ENCODE measurements at regions not wholly inside any gene's neighbourhood (a gene's known extent, or its start where the extent isn't known, plus 50 kb on each side); places are given as distances from the start of the nearest gene placed in this dataset.

GRCh38 chr3:14312375-14312774 is 90.0 kb upstream of the SLC6A6 start:
- no peaks in the 10 kb centered on the region for H3K27me3 ChIP-seq
- DNase-seq = no peak
- H3K36me3 ChIP-seq (replicated peaks in 1 of 2) = no peaks in the 10 kb centered on the region
- no peaks in the 10 kb centered on the region for H3K9me3 ChIP-seq (replicated peaks in 1 of 3)
- WGBS, 4 donors = 74 to 89% (median 81%) methylated on average over 10 of the region's 10 CpGs
- no peak overlapping the region for H3K4me3 ChIP-seq
- no peaks in the 10 kb centered on the region for H3K4me1 ChIP-seq (replicated peaks in 1 of 2)
- no peak overlapping the region for H3K27ac ChIP-seq
- intact Hi-C loops (cut with DNase I) = no loop called here
- TF ChIP-seq CTCF (IDR thresholded peaks at IDR 0.05) (no peak), POLR2A (IDR thresholded peaks at IDR 0.05) (no peak)

GRCh38 chr3:14317057-14317553 is 85.3 kb upstream of the SLC6A6 start:
- H3K36me3 ChIP-seq (replicated peaks in 1 of 2) = no peaks in the 10 kb centered on the region
- H3K27me3 ChIP-seq = no peaks in the 10 kb centered on the region
- intact Hi-C loops (cut with DNase I) = no loop called here
- H3K4me1 ChIP-seq (replicated peaks in 1 of 2) = no peaks in the 10 kb centered on the region
- no peak overlapping the region for H3K4me3 ChIP-seq
- 77 to 85% (median 82%) methylated on average over 2 to 6 of the region's 6 CpGs for WGBS, 4 donors
- no peaks in the 10 kb centered on the region for H3K9me3 ChIP-seq (replicated peaks in 1 of 3)
- no peak for DNase-seq
- TF ChIP-seq POLR2A (IDR thresholded peaks at IDR 0.05) (no peak), CTCF (IDR thresholded peaks at IDR 0.05) (no peak)
- no peak overlapping the region for H3K27ac ChIP-seq

GRCh38 chr3:14318646-14319045 is 83.8 kb upstream of the SLC6A6 start:
- Histone ChIP-seq H3K36me3 (replicated peaks in 1 of 2) (no peaks in the 10 kb centered on the region), H3K4me3 (no peak overlapping the region), H3K27ac (no peak overlapping the region), H3K4me1 (replicated peaks in 1 of 2) (peaks cover 0 to 8% of the 10 kb centered on the region in 2 donors), H3K9me3 (replicated peaks in 1 of 3) (no peaks in the 10 kb centered on the region), H3K27me3 (no peaks in the 10 kb centered on the region)
- 70 to 83% (median 81%) methylated on average over 3 of the region's 3 CpGs for WGBS, 4 donors
- DNase-seq = no peak
- TF ChIP-seq POLR2A (IDR thresholded peaks at IDR 0.05) = no peak
- no peak for TF ChIP-seq CTCF (IDR thresholded peaks at IDR 0.05)
- intact Hi-C loops (cut with DNase I) = no loop called here

GRCh38 chr3:14319654-14320182 is 82.7 kb upstream of the SLC6A6 start:
- peak in 4 of 7 donors; percentile 31 to 56 (median 44) for DNase-seq
- TF ChIP-seq POLR2A (IDR thresholded peaks at IDR 0.05) (no peak), CTCF (IDR thresholded peaks at IDR 0.05) (no peak)
- intact Hi-C loops (cut with DNase I) = no loop called here
- Histone ChIP-seq H3K4me3 (no peak overlapping the region), H3K27ac (no peak overlapping the region), H3K4me1 (replicated peaks in 1 of 2) (peaks cover 0 to 8% of the 10 kb centered on the region in 2 donors), H3K27me3 (no peaks in the 10 kb centered on the region), H3K36me3 (replicated peaks in 1 of 2) (no peaks in the 10 kb centered on the region), H3K9me3 (replicated peaks in 1 of 3) (no peaks in the 10 kb centered on the region)
- WGBS, 4 donors = 64 to 86% (median 78%) methylated on average over 3 of the region's 3 CpGs
